IMR-90 (cell line): ENCODE measurements at regions not wholly inside any gene's neighbourhood (a gene's known extent, or its start where the extent isn't known, plus 50 kb on each side); places are given as distances from the start of the nearest gene placed in this dataset.

ENCODE experiments used
- ATAC-seq: fragments of 200-7000 bp; cut with Tn5 transposase; 2 replicates; pipeline ENCODE4 v1.9.1; 2020; ENCODE audit warnings: low read depth, mild to moderate bottlenecking, moderate library complexity
- BruUV-seq: library from RNA; stranded (reverse); fragments of 400-500 nt; replicated peaks from 2 replicates; lab custom pipeline; 2021; lab: Mats Ljungman, UMichigan
- CTCF ChIA-PET: fragments of 300-600 bp; formaldehyde crosslinking; extraction: SDS; loops from one replicate; lab custom pipeline; 2021; ENCODE audit warnings: antibody characterized with exemption; lab: Yijun Ruan, JAX
- POLR2A ChIA-PET: fragments of 300-600 bp; sonication (Branson Sonifier 250); formaldehyde crosslinking; loops from one replicate; lab custom pipeline; 2022; ENCODE audit warnings: antibody characterized with exemption; ENCODE audit not compliant: unreplicated experiment; lab: Charles Lee
- DNase-seq: peaks from one replicate; pipeline ENCODE4 v3.0.0; 2013
- H2AFZ ChIP-seq: replicated peaks from 2 replicates; pipeline ENCODE3; 2013; ENCODE audit warnings: low read length, mild to moderate bottlenecking; ENCODE audit not compliant: poor library complexity
- H2AK5ac ChIP-seq: 2 replicates; pipeline ENCODE4 v1.6.1; 2013; ENCODE audit warnings: low read depth, low read length, inconsistent platforms
- H2AK9ac ChIP-seq: replicated peaks from 2 replicates; pipeline ENCODE3; 2013; ENCODE audit warnings: mild to moderate bottlenecking, low read depth, low read length, moderate library complexity; ENCODE audit not compliant: poor library complexity
- H2BK120ac ChIP-seq: 2 replicates; pipeline ENCODE4 v1.6.1; 2013; ENCODE audit warnings: low read depth, low read length, inconsistent platforms
- H2BK15ac ChIP-seq: 3 replicates; pipeline ENCODE4 v1.6.1; 2013; ENCODE audit warnings: low read depth, low read length, inconsistent platforms
- H2BK20ac ChIP-seq: 2 replicates; pipeline ENCODE4 v1.6.1; 2013; ENCODE audit warnings: low read depth, mild to moderate bottlenecking, inconsistent platforms, low read length, moderate library complexity
- H2BK5ac ChIP-seq: 2 replicates; pipeline ENCODE4 v1.6.1; 2013; ENCODE audit warnings: mild to moderate bottlenecking, low read depth, low read length, inconsistent platforms; ENCODE audit not compliant: poor library complexity, severe bottlenecking
- H3K14ac ChIP-seq: replicated peaks from 2 replicates; pipeline ENCODE4 v1.6.1; 2013; ENCODE audit warnings: low read depth, low read length, inconsistent platforms
- H3K18ac ChIP-seq: 2 replicates; pipeline ENCODE4 v1.6.1; 2013; ENCODE audit warnings: low read depth, low read length, control low read depth
- H3K23ac ChIP-seq: 2 replicates; pipeline ENCODE4 v1.6.1; 2013; ENCODE audit warnings: low read depth, low read length, inconsistent platforms
- H3K27ac ChIP-seq: 2 replicates; pipeline ENCODE4 v1.5.1; 2013; ENCODE audit warnings: mild to moderate bottlenecking, control low read depth, low read length; ENCODE audit not compliant: insufficient read depth
- H3K27me3 ChIP-seq: 2 replicates; pipeline ENCODE4 v1.6.1; 2013; ENCODE audit warnings: low read length; ENCODE audit not compliant: control insufficient read depth, insufficient read depth
- H3K36me3 ChIP-seq: 2 replicates; pipeline ENCODE4 v1.6.1; 2013; ENCODE audit warnings: low read length, mixed read lengths; ENCODE audit not compliant: control insufficient read depth, insufficient read depth
- H3K4ac ChIP-seq: 2 replicates; pipeline ENCODE4 v1.6.1; 2013; ENCODE audit warnings: low read depth, low read length, inconsistent platforms
- H3K4me1 ChIP-seq: 2 replicates; pipeline ENCODE4 v1.6.1; 2013; ENCODE audit warnings: low read length, mixed read lengths; ENCODE audit not compliant: control insufficient read depth, insufficient read depth
- H3K4me2 ChIP-seq: 2 replicates; pipeline ENCODE4 v1.6.1; 2013; ENCODE audit warnings: low read depth, mild to moderate bottlenecking, control low read depth, low read length, moderate library complexity
- H3K4me3 ChIP-seq: 2 replicates; pipeline ENCODE4 v1.5.1; 2013; ENCODE audit warnings: low read depth, mild to moderate bottlenecking, control low read depth, low read length, moderate library complexity; ENCODE audit not compliant: insufficient read depth
- H3K56ac ChIP-seq: 2 replicates; pipeline ENCODE4 v1.6.1; 2013; ENCODE audit warnings: low read length, inconsistent platforms; ENCODE audit not compliant: insufficient read depth; ENCODE audit errors: extremely low read depth
- H3K79me1 ChIP-seq, 2 experiments: 2 replicates each; pipeline ENCODE4 v1.6.1; 2013; ENCODE audit warnings: low read length in 2 of 2, inconsistent platforms in 1 of 2, low read depth in 1 of 2
- H3K9ac ChIP-seq: 2 replicates; pipeline ENCODE4 v1.6.1; 2013; ENCODE audit warnings: low read depth, low read length, control low read depth
- H3K9me1 ChIP-seq: 2 replicates; pipeline ENCODE4 v1.6.1; 2013; ENCODE audit warnings: low read length, inconsistent platforms; ENCODE audit not compliant: insufficient read depth
- H3K9me3 ChIP-seq: 2 replicates; pipeline ENCODE4 v1.6.1; 2013; ENCODE audit warnings: low read length; ENCODE audit not compliant: control insufficient read depth, insufficient read depth
- H4K20me1 ChIP-seq: 2 replicates; pipeline ENCODE4 v1.6.1; 2013; ENCODE audit warnings: low read length, inconsistent platforms; ENCODE audit not compliant: insufficient read depth
- H4K5ac ChIP-seq: 2 replicates; pipeline ENCODE4 v1.6.1; 2013; ENCODE audit warnings: mild to moderate bottlenecking, low read depth, low read length, control low read depth
- H4K8ac ChIP-seq, 2 experiments: 2 replicates each; pipeline ENCODE4 v1.6.1; 2013; ENCODE audit warnings: low read depth in 2 of 2, low read length in 2 of 2, control low read depth in 1 of 2, inconsistent platforms in 1 of 2
- H4K91ac ChIP-seq: 2 replicates; pipeline ENCODE4 v1.6.1; 2013; ENCODE audit warnings: low read depth, low read length, inconsistent platforms; ENCODE audit not compliant: insufficient read depth
- BHLHE40 ChIP-seq: fragments of 150-350 bp; IDR thresholded peaks from 2 replicates; pipeline ENCODE4 v1.6.1; 2016; ENCODE audit warnings: mild to moderate bottlenecking, low read depth, low read length
- CEBPB ChIP-seq: IDR thresholded peaks from 2 replicates; pipeline ENCODE4 v1.6.1; 2012; ENCODE audit warnings: low read depth, low read length, improper control_type of control experiment
- CHD1 ChIP-seq: IDR thresholded peaks from 2 replicates; pipeline ENCODE4 v1.6.1; 2012; ENCODE audit warnings: low read depth, low read length, improper control_type of control experiment
- FOS ChIP-seq: fragments of 150-350 bp; IDR thresholded peaks from 2 replicates; pipeline ENCODE4 v1.6.1; 2016; ENCODE audit warnings: low read depth, low read length
- MAFK ChIP-seq: IDR thresholded peaks from 2 replicates; pipeline ENCODE4 v1.6.1; 2012; ENCODE audit warnings: low read depth, low read length, improper control_type of control experiment
- MAZ ChIP-seq: IDR thresholded peaks from 2 replicates; pipeline ENCODE4 v1.6.1; 2012; ENCODE audit warnings: low read depth, mild to moderate bottlenecking, low read length, improper control_type of control experiment, moderate library complexity, borderline replicate concordance
- MXI1 ChIP-seq: IDR thresholded peaks from 2 replicates; pipeline ENCODE4 v1.6.1; 2012; ENCODE audit warnings: low read depth, mild to moderate bottlenecking, low read length, moderate library complexity, borderline replicate concordance
- NFE2L2 ChIP-seq: fragments of 150-350 bp; IDR thresholded peaks from 2 replicates; pipeline ENCODE4 v1.6.1; 2016; ENCODE audit warnings: low read depth, mild to moderate bottlenecking, low read length
- RCOR1 ChIP-seq: IDR thresholded peaks from 2 replicates; pipeline ENCODE4 v1.6.1; 2012; ENCODE audit warnings: mild to moderate bottlenecking, low read length, improper control_type of control experiment; ENCODE audit not compliant: insufficient replicate concordance
- RFX5 ChIP-seq: IDR thresholded peaks from 2 replicates; pipeline ENCODE4 v1.8.0; 2012; ENCODE audit warnings: low read depth, mild to moderate bottlenecking, low read length, moderate library complexity
- WGBS, 2 experiments: methylation state at CpG; one replicate each; pipeline versions ENCODE4 v1.1.5 to v1.1.7; 2013; ENCODE audit warnings: missing lambda C conversion rate in 2 of 2; ENCODE audit not compliant: insufficient read length in 1 of 2; ENCODE audit errors: extremely low coverage in 2 of 2; 5-methylcytosine and 5-hydroxymethylcytosine counted together
- dilution Hi-C: fragments of 300-500 bp; cut with HindIII; formaldehyde crosslinking; loops from one replicate; pipeline ENCODE4 v1.14.3; 2018; ENCODE audit warnings: low sequenced_read_pairs; ENCODE audit not compliant: unreplicated experiment
- in situ Hi-C: fragments of 300-500 bp; cut with MboI; formaldehyde crosslinking; loops from 3 replicates; pipeline ENCODE4 v1.14.3; 2019; ENCODE audit warnings: low sequenced_read_pairs, inconsistent platforms, mixed read lengths
- intact Hi-C: fragments of 100-400 bp; cut with micrococcal nuclease; formaldehyde crosslinking; loops from 2 replicates; pipeline ENCODE4 v1.10.0; 2022
- TF ChIP-seq, protein P1 (sequence below): fragments of 150-350 bp; IDR thresholded peaks from 2 replicates; pipeline ENCODE4 v1.6.1; 2017; ENCODE audit warnings: mild to moderate bottlenecking, antibody characterized with exemption, low read length, low read depth
- TF ChIP-seq, protein P2 (sequence below): fragments of 150-350 bp; IDR thresholded peaks from 2 replicates; pipeline ENCODE4 v1.6.1; 2016; ENCODE audit warnings: low read depth, mild to moderate bottlenecking, low read length, moderate library complexity, borderline replicate concordance

DNA sequence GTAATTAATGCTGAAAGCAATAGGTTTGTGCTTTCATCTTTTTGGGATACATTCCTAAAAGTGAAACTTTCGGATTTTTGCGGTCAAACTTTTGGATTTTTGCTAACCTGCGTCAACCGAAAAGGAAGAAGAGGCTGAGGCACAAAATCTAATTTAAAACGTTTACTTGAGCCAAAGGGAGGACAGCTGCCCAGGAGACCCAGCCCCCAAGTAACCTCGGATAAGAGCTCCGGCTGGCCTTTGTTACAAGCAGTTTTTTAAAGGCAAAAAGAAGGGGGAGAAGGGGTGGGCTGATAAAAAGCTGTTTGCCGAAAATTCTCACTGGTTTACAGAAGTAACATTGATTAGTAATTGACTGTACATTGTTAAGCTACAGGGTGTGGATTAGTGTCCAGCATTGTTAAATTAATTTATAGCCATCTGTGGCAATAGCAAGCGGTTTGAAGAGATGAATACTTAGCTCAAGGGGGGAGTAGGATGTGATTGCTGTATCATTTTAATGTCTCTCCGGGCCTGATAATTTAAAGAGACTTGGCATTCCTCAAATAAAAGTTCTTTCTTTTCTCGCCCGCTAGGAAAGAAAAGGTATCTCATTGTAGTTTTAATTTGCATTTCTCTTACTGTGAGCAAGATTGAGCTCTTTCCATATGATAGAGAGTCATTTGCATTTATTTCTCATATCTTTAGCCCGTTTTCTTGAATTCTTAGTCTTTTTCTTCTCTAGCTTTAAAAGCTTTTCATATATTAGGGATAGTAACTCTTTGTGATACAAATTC is 59.1 kb upstream of the USP9X start (continued):
- TF ChIP-seq BHLHE40 (no peak), MXI1 (no peak)

DNA sequence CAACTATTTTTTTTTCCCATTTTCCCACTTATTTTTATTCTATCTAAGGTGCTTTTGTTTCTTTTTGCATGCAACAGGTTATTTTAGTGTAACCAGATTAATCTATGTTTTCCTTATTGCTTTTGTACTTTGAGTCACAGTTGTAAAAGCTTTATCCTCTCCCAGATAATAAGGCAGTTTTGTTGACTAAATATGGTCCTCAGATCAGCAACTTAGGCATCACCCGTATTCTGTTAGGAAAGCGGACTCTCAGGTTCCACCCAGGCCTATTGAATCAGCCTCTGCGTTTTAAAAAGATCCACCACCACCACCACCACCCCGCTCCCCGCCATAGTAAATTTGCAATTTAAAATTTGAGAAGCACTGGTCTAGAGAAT is 58.6 kb upstream of the USP9X start:
- Histone ChIP-seq H3K79me1 (no peaks in the 10 kb centered on the region), H2AFZ (no peak overlapping the region), H2BK5ac (peak overlapping the region; percentile 72), H3K36me3 (no peaks in the 10 kb centered on the region), H2BK120ac (peak overlapping the region; percentile 62), H2BK15ac (peak overlapping the region; percentile 47; the same call in 1 of the 3 replicates), H3K56ac (no peak overlapping the region), H4K8ac (peak overlapping the region; percentile 54 to 60; a peak in 3 of 4 replicates), H3K27ac (peak overlapping the region; percentile 49; the same call in 1 of the 2 replicates), H2AK5ac (no peak overlapping the region), H4K5ac (no peak overlapping the region), H3K14ac (0 out of 2 replicates have a peak overlapping the region, but pooled peaks have one; percentile 14), H3K4me2 (no peak overlapping the region), H3K4me3 (no peak overlapping the region), H3K23ac (no peak overlapping the region), H4K91ac (no peak overlapping the region), H3K9me3 (peaks cover 2% of the 10 kb centered on the region), H4K20me1 (no peaks in the 10 kb centered on the region), H3K27me3 (peaks cover 3% of the 10 kb centered on the region), H3K18ac (peak overlapping the region; percentile 24; the same call in 1 of the 2 replicates), H3K4ac (peak overlapping the region; percentile 41), H2AK9ac (no peak overlapping the region), H2BK20ac (peak overlapping the region; percentile 72), H3K9me1 (no peaks in the 10 kb centered on the region), H3K4me1 (no peaks in the 10 kb centered on the region; the same call in 1 of the 2 replicates), H3K9ac (no peak overlapping the region)
- DNase-seq (no peak), ATAC-seq (no peak)
- CTCF ChIA-PET = interaction anchor here (0.8 to 1.4 kb wide), 2 partner anchors 9 to 22 kb away, joined by 3 to 4 read pairs; no protein-coding TSS in a partner anchor
- in situ Hi-C loops (no loop called here), dilution Hi-C loops (no loop called here), intact Hi-C loops (no loop called here)
- POLR2A ChIA-PET = no interaction called here
- no CpG with 5 or more reads among the region's 5 CpGs for WGBS, 2 experiments
- no TSS peak for BruUV-seq
- TF ChIP-seq MXI1 = no peak
- TF ChIP-seq NFE2L2 = no peak
- TF ChIP-seq CEBPB = no peak
- no peak for TF ChIP-seq FOS
- TF ChIP-seq MAFK = no peak
- TF ChIP-seq RCOR1 = no peak
- no peak for TF ChIP-seq MAZ
- TF ChIP-seq, protein P1, sequence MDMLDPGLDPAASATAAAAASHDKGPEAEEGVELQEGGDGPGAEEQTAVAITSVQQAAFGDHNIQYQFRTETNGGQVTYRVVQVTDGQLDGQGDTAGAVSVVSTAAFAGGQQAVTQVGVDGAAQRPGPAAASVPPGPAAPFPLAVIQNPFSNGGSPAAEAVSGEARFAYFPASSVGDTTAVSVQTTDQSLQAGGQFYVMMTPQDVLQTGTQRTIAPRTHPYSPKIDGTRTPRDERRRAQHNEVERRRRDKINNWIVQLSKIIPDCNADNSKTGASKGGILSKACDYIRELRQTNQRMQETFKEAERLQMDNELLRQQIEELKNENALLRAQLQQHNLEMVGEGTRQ = no peak
- no peak for TF ChIP-seq RFX5
- no peak for TF ChIP-seq CHD1
- TF ChIP-seq, protein P2, sequence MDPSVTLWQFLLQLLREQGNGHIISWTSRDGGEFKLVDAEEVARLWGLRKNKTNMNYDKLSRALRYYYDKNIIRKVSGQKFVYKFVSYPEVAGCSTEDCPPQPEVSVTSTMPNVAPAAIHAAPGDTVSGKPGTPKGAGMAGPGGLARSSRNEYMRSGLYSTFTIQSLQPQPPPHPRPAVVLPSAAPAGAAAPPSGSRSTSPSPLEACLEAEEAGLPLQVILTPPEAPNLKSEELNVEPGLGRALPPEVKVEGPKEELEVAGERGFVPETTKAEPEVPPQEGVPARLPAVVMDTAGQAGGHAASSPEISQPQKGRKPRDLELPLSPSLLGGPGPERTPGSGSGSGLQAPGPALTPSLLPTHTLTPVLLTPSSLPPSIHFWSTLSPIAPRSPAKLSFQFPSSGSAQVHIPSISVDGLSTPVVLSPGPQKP = no peak
